AML-193 (cell line): ENCODE measurements at regions not wholly inside any gene's neighbourhood (a gene's known extent, or its start where the extent isn't known, plus 50 kb on each side); places are given as distances from the start of the nearest gene placed in this dataset.

Experiments used
- DNase-seq, 2 experiments: peaks; one replicate each; lab custom pipeline; 2025; lab: John Stamatoyannopoulos, UW

DNA sequence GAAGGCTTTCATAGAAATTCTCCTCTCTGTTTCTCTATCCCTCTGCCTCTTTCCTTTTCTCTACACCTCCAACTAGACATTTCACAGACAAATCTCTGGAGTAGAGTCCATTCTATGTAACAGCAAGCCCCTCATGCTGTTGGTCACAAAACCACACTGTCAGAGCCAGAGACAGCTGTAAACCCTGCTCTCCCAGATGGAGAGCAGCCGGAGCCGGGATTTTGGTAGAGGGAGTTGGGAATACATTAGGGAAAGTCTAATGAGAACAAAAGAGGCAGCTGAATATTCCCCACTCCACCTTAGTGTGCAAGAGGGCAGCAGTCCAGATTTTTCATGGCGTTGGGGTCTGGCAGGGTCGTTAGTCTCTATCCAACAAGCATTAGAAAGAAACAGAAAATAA, 68.3 kb upstream of the EDN1 start:
- no peak for DNase-seq

DNA sequence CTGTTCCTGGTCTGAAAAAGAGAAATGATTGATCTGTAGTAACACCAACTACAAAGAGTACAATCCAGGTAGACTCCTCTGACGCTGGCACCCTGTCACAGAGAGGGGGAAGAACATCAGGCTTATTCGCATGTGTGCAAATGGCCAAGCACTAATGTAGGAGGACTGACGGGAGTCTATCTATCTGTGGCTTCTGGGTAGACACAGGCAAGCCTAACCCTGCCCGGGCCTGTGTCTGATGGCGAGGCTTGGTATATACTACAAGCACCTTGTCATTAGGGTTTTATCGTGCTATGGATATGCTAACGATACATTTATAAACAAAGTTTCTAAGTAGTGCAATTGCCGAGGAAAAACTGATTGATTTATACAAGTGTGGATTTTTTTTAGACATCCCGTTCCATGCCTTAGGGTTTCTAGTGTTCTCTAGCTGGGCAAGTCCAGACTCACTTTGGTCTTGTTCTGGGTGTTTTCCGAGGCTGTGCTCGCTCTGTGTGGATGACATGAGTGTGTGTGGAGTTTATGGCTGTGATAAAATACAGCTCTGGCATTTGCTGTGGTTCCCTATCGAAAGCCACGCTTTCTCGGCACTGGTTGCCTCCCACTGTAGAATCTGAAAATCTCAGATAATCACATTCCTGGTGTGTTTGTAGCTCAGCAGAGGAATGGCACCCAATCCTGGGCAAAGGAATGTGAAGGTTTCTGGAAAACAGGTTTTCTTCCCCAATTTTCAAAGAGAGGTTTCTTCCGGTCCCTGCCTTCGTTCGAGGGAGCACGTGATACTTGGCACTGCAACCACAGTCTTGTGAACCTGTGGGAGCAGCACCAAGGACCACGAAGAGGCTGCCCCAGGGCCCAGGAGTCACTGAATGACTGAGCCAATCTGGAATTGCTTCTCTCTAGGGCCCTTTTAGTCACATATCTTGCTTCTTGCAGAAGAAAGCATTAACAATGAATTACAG, 67.5 kb upstream of the EDN1 start:
- no peak for DNase-seq

DNA sequence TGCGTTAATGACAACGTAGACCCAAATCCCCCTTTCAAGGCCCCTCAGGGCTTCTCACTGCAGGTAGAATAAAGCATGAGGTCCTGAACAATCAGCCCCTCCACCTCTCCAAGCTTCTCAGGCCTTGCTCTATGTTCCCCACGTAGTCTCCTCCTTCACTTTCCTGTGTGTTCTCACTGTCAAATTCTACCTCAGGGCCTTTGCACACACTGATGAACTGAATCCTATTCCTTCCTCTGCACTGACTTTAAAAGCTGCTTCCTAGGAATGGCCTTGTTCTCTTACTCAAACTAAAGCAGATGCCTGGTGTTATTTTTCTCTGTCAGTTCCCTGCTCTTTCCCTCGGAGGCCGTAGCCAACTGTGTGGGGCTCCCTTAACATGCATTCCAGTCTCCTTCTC, 66.8 kb upstream of the EDN1 start:
- DNase-seq: no peak

DNA sequence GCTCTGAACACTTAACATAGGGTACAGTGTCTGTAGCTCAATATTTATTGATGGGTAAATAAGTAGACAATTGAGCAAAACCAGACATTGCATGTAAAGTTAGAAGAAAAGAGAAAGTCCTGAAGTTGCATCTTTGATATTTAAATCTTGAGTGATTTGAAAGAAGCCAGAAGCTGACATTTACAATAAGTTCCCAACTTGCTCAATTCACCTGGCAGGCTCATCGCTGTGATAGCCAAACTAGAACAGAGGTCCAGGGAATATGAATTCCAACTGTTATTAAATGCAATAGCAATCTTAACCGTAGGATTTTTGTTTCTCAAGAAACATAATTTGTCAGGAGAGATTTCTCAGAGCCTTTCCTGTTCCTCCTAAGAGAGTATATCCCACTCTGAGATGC, 65.9 kb upstream of the EDN1 start:
- no peak for DNase-seq

DNA sequence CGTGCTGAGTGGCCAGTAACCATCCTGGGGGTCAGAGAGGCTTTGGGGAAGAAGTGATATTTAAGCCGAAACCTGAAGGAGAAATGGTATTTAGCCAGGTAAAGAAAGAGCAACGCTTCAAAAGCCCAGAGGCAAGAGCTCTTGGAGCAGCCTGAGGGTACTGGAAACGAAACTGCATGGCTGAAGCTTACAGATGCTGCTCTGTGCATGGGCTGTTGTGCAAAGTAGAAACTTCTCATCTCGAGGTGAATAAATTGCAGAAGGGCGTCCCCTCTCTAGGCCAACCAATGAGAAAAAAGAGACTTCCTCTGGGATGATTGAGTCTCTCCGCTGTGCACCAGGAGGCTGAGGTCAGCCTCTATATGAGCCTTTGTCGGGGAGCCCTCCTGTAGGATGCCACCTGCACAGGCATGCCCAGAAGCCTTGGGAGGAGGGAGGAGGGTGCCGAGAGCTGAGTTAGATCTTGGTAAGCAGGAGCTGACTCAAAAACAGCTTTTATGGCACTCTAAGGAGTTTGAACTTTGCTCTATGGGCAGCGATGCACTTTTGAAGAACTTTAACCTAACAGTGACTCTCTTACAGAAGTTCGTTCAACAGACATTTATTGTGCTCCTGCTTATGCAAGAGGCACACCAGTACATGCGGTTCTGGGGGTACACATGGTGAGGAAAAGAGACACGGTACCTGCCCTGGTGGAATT, 61.6 kb upstream of the EDN1 start:
- no peak for DNase-seq

DNA sequence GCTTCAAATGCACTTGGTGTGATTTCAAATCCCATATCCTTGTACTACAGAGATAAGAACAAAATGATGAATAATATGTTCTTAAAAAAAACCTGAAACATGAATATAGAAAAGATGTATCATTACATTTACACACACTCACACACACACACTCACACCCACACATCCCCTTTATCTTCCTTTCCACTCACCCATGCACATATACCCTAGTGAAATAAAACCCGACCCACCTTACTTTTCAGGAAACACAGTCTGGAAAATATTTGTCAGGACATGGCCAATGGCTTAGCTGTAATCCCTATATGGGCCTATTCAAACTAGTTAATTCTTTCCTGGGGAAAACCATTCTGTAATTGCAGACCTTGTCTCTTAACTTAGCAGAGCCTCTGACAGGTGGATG, 60.8 kb upstream of the EDN1 start:
- no peak for DNase-seq

DNA sequence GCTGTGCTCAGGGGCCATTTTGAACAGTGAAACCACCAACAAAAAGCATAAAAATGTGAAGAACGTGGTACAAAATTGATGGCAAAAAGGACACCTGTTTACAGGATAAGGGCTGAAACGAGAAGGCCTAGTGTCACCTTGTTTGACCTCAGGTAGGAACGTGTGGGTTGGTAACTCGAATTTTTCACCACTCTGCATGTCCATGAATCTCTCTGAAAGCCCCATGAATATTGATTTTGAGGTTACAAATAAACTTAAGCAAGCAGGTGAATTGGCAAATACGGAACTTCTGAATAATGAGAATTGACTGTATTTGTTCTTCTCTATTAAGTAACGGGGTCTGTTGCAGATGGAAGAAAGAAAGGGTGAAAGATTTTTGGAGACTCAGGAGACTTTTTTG, 59.6 kb upstream of the EDN1 start:
- DNase-seq: no peak

DNA sequence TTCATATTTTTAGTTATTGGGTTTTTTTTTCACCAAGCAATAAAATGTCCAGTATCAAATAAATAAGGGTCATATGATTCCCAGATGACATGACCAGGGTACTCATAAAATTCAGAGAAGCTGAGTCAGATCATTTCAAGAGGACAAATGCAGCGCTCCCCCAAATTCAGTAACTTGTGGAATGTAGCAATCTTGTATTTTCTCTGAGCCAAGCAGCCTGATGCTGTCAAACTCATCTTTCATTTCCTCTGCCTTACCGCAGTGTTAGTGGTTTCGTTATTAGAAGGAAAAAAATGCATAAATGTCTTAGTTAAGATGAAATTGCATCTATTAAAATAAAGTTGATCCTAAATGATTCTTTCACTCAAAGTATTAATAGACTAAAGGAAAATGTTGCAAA, 57.8 kb upstream of the EDN1 start:
- no peak for DNase-seq

DNA sequence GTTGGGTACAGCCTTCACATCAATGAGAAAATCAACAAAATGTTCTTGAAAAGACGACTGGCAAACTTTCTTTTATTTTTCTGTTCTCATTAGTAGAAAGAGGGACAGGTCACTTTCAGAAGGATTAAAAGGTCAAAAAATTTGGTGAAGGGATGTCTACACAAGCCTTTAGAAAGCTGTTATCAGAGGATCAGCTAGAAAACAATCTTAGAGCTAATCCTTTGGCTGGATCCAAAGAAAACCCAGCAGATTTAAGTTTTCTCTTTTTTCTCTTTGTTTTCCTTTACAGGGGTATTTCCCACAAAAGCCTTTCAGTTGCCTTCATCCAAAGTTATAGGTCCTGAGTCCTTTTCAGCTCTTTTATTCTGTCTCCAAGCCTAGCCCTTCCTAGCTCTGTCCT, 57.3 kb upstream of the EDN1 start:
- no peak for DNase-seq

DNA sequence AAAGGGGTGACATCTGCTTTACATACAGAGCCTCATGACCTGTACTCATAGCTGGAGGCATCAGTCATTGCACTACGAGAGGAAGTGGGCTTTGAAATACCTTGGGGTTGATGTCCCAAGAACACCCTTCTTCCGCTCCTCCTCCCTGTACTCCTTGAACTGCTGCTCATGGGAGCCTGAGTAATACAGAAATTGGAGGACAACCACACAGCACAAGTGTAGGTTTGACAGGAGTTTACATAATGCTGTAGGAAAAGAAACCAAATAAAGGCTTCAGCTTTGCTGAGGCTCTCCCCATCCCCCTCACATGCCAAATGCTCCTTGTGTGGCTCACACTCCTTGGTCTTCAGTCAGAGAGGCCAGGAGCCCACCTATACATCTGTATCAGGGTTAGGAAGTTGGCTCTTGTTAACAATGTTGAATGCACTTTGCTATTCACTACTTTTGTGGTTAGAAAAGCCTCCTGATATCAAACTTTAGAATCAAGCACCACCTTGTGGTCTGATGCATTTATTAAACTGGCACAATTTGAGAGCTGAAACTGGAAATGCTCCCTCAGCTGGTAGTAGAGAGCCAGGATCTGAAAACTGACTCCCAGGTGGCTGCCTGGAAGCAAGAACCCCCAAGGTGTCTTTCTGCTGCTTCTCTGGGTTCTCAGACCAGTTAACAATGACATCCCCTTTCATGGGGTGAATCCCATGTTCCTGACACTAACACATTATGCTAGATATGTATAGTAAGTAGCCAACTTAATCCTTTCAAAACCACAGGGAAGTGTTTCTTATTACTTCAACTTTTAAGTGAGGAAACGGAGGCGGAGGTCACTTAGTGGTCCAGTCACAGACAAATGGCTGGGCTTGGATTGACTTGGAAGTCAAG, 56.2 kb upstream of the EDN1 start:
- DNase-seq: peak; percentile 80 to 83

DNA sequence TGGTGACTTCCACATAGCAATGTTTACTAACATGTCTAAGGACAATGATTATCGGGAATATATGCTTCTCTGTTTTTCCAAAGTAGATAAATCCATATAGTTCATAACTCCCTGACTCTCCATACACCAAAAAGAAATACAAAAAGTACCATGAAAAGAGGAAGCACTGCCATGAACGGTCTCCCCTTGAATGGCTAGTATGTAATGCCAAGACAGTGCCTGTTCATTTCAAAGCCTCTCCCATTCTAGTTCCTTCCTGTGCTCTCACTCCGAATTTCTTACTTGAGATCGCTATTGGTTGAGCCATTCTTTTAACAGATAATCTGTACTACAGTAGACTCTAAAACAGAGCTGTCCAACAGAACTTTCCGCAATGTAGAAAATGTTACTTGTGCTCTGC, 54.8 kb upstream of the EDN1 start:
- DNase-seq: peak in 1 of 2 experiments; percentile 13

DNA sequence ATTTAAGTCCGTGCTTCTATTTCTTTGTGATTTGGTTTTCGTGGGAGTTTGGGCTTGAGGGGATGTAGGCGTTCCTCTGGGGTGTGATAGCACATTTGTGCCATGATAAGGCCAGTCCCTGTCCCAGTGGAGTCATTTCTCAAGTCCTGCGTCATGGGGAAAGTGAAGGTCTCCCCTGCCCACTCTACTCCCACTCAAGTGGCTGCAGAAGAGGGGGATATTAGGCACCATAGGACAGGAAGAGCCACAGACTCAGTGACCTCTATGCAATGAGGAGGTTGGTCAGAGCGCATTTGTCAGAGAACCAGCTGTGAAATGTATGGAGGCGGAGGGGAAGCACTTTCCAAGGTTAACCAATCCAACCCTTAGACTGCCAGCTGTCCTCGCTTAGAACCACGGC, 51.9 kb upstream of the EDN1 start:
- DNase-seq: no peak
